DND-41 (cell line): ENCODE measurements at regions not wholly inside any gene's neighbourhood (a gene's known extent, or its start where the extent isn't known, plus 50 kb on each side); places are given as distances from the start of the nearest gene placed in this dataset.

Experiments
- EZH2 ChIP-seq: IDR thresholded peaks from 3 replicates; pipeline ENCODE4 v1.6.1; 2012; ENCODE audit warnings: borderline replicate concordance, low read depth, mild to moderate bottlenecking, moderate library complexity, low read length, inconsistent platforms; ENCODE audit not compliant: severe bottlenecking
- TF ChIP-seq, protein P1 (sequence below): IDR thresholded peaks from 2 replicates; pipeline ENCODE4 v1.5.1; 2012; ENCODE audit warnings: borderline replicate concordance, low read length, moderate library complexity, mild to moderate bottlenecking; ENCODE audit not compliant: poor library complexity, severe bottlenecking; ENCODE audit errors: extremely low read depth

GRCh38 chr18:39801848-39802247 lies 2153.2 kb upstream of the PIK3C3 start:
- TF ChIP-seq, protein P1, sequence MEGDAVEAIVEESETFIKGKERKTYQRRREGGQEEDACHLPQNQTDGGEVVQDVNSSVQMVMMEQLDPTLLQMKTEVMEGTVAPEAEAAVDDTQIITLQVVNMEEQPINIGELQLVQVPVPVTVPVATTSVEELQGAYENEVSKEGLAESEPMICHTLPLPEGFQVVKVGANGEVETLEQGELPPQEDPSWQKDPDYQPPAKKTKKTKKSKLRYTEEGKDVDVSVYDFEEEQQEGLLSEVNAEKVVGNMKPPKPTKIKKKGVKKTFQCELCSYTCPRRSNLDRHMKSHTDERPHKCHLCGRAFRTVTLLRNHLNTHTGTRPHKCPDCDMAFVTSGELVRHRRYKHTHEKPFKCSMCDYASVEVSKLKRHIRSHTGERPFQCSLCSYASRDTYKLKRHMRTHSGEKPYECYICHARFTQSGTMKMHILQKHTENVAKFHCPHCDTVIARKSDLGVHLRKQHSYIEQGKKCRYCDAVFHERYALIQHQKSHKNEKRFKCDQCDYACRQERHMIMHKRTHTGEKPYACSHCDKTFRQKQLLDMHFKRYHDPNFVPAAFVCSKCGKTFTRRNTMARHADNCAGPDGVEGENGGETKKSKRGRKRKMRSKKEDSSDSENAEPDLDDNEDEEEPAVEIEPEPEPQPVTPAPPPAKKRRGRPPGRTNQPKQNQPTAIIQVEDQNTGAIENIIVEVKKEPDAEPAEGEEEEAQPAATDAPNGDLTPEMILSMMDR = no peak
- TF ChIP-seq EZH2 = no peak
